ENCODE measurements at regions not wholly inside any gene's neighbourhood (a gene's known extent, or its start where the extent isn't known, plus 50 kb on each side); places are given as distances from the start of the nearest gene placed in this dataset.

GRCh38 chr13:108574856-108575255 is 54.6 kb upstream of the MYO16 start:
- TF ChIP-seq POLR2A (IDR thresholded peaks at IDR 0.05): no peak
- TF ChIP-seq CTCF (IDR thresholded peaks at IDR 0.05): no peak

Data from testis (tissue), 2 donors.